SK-N-SH treated with all-trans-retinoic acid at 6 μM for 48 hours (cell line): ENCODE measurements at regions not wholly inside any gene's neighbourhood (a gene's known extent, or its start where the extent isn't known, plus 50 kb on each side); places are given as distances from the start of the nearest gene placed in this dataset.
"Not testable (repeated sequence)": the region's sequence is repeated elsewhere in the genome, so short reads cannot be mapped to it uniquely, and the experiment has no call there.

Source experiments
- ATAC-seq: fragments of 200-7000 bp; cut with Tn5 transposase; 3 replicates; pipeline ENCODE4 v1.9.1; 2020; ENCODE audit warnings: mild to moderate bottlenecking, moderate library complexity
- ARNTL ChIP-seq: fragments of 450-650 bp; formaldehyde crosslinking; IDR thresholded peaks from 2 replicates; pipeline ENCODE4 v1.5.0; 2020; ENCODE audit warnings: low read depth, mild to moderate bottlenecking, moderate library complexity, borderline replicate concordance
- BACH2 ChIP-seq: fragments of 250-450 bp; sonication (Bioruptor Pico); IDR thresholded peaks from 2 replicates; pipeline ENCODE4 v1.9.0; 2021; ENCODE audit warnings: mild to moderate bottlenecking, borderline replicate concordance
- CSDC2 ChIP-seq: fragments of 250-450 bp; sonication (Bioruptor Pico); IDR thresholded peaks from 2 replicates; pipeline ENCODE4 v1.5.0; 2020; ENCODE audit warnings: mild to moderate bottlenecking, moderate library complexity
- ESRRG ChIP-seq: fragments of 250-450 bp; sonication (Bioruptor Pico); IDR thresholded peaks from 2 replicates; pipeline ENCODE4 v1.6.1; 2021; ENCODE audit warnings: mild to moderate bottlenecking
- GLIS3 ChIP-seq: fragments of 250-450 bp; sonication (Bioruptor Pico); IDR thresholded peaks from 2 replicates; pipeline ENCODE4 v1.5.0; 2020; ENCODE audit warnings: mild to moderate bottlenecking, moderate library complexity
- ISL1 ChIP-seq: fragments of 250-450 bp; sonication (Bioruptor Pico); IDR thresholded peaks from 2 replicates; pipeline ENCODE4 v2.1.2; 2022; ENCODE audit warnings: mild to moderate bottlenecking, moderate library complexity
- OSR1 ChIP-seq: fragments of 250-450 bp; sonication (Bioruptor Pico); IDR thresholded peaks from 2 replicates; pipeline ENCODE4 v1.8.0; 2022; ENCODE audit warnings: moderate library complexity, mild to moderate bottlenecking, inconsistent platforms
- PPARA ChIP-seq: fragments of 250-450 bp; sonication (Bioruptor Pico); IDR thresholded peaks from 2 replicates; pipeline ENCODE4 v1.5.0; 2020; ENCODE audit warnings: mild to moderate bottlenecking, borderline replicate concordance
- RARB ChIP-seq: fragments of 250-450 bp; sonication (Bioruptor Pico); IDR thresholded peaks from 2 replicates; pipeline ENCODE4 v1.8.0; 2021; ENCODE audit warnings: mild to moderate bottlenecking, moderate library complexity
- SNAI2 ChIP-seq: fragments of 250-450 bp; sonication (Bioruptor Pico); IDR thresholded peaks from 2 replicates; pipeline ENCODE4 v1.5.0; 2020; ENCODE audit warnings: mild to moderate bottlenecking, moderate library complexity
- ZFP3 ChIP-seq: fragments of 250-450 bp; sonication (Bioruptor Pico); IDR thresholded peaks from 2 replicates; pipeline ENCODE4 v1.5.0; 2020; ENCODE audit warnings: mild to moderate bottlenecking, moderate library complexity
- ZFP30 ChIP-seq: fragments of 450-650 bp; formaldehyde crosslinking; IDR thresholded peaks from 2 replicates; pipeline ENCODE4 v1.5.0; 2022; ENCODE audit warnings: mild to moderate bottlenecking, moderate library complexity
- ZNF565 ChIP-seq: fragments of 450-650 bp; formaldehyde crosslinking; conservative IDR thresholded peaks from 2 replicates; pipeline ENCODE4 v1.5.0; 2020; ENCODE audit warnings: low read depth, mild to moderate bottlenecking, moderate library complexity
- ZNF70 ChIP-seq: fragments of 450-650 bp; formaldehyde crosslinking; IDR thresholded peaks from 2 replicates; pipeline ENCODE4 v1.5.0; 2020; ENCODE audit warnings: mild to moderate bottlenecking, moderate library complexity
- ZNF8 ChIP-seq: fragments of 450-650 bp; formaldehyde crosslinking; IDR thresholded peaks from 2 replicates; pipeline ENCODE4 v1.5.0; 2020; ENCODE audit warnings: mild to moderate bottlenecking, moderate library complexity
- TF ChIP-seq, protein P1 (sequence below): fragments of 250-450 bp; sonication (Bioruptor Pico); IDR thresholded peaks from 2 replicates; pipeline ENCODE4 v1.8.0; 2021; ENCODE audit warnings: low read depth, mild to moderate bottlenecking, moderate library complexity, borderline replicate concordance
- TF ChIP-seq, protein P2 (sequence below): fragments of 250-450 bp; sonication (Bioruptor Pico); IDR thresholded peaks from 2 replicates; pipeline ENCODE4 v1.5.0; 2020; ENCODE audit warnings: mild to moderate bottlenecking, moderate library complexity
- TF ChIP-seq, protein P3 (sequence below): fragments of 250-450 bp; sonication (Bioruptor Pico); IDR thresholded peaks from 2 replicates; pipeline ENCODE4 v1.5.1; 2021; ENCODE audit warnings: mild to moderate bottlenecking, moderate library complexity
- TF ChIP-seq, protein P4 (sequence below): fragments of 250-450 bp; sonication (Bioruptor Pico); IDR thresholded peaks from 2 replicates; pipeline ENCODE4 v1.5.1; 2020; ENCODE audit warnings: low read depth, mild to moderate bottlenecking, moderate library complexity

DNA sequence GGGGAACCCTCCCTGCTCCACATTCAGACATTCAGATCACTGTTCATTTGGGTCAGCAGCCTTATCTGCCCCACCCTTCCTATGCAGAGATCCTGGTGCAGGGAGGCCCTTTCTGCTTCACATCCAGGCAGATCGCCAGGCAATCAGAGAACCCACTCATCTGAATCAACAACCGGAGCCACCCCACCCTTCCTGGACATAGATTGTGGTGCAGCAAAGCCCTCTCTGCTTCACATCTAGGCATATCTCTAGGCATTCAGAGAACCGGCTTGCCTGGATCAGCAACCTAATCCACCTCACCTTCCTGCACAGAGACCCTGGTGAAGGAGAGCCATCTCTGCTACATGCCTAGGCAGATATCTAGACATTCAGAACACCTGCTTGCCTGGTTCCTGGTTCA, 184.5 kb upstream of the CNTNAP5 start:
- TF ChIP-seq PPARA (CRISPR knock-in tag) (no peak), CSDC2 (CRISPR knock-in tag) (no peak)
- ATAC-seq = no peak

DNA sequence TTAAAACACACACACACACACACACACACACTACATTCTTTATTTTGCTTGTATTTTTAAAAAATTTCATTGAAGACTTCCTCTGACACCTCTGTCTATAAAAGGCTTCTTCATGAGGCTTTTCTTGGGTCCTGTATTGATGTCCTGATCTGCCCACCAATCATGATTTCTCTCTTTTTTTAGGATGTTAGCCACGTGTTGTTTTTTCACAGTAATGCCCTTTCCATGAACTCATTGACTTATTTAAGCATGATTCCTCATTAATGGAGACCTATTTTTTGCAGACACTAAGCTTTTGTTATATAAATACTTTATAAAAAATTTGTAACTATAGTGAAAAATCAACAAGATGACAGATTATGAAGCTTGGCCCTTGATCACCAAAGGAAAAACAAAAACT, 173.8 kb upstream of the CNTNAP5 start:
- TF ChIP-seq ZFP3 (CRISPR knock-in tag) = no peak
- TF ChIP-seq ZNF8 (CRISPR knock-in tag) = no peak
- TF ChIP-seq ISL1 = no peak
- TF ChIP-seq OSR1 = no peak
- no peak for TF ChIP-seq RARB
- TF ChIP-seq, protein P1, sequence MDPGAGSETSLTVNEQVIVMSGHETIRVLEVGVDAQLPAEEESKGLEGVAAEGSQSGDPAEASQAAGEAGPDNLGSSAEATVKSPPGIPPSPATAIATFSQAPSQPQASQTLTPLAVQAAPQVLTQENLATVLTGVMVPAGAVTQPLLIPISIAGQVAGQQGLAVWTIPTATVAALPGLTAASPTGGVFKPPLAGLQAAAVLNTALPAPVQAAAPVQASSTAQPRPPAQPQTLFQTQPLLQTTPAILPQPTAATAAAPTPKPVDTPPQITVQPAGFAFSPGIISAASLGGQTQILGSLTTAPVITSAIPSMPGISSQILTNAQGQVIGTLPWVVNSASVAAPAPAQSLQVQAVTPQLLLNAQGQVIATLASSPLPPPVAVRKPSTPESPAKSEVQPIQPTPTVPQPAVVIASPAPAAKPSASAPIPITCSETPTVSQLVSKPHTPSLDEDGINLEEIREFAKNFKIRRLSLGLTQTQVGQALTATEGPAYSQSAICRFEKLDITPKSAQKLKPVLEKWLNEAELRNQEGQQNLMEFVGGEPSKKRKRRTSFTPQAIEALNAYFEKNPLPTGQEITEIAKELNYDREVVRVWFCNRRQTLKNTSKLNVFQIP (CRISPR knock-in tag) = no peak
- TF ChIP-seq ZNF70 = no peak
- TF ChIP-seq CSDC2 (CRISPR knock-in tag) = no peak
- TF ChIP-seq, protein P2, sequence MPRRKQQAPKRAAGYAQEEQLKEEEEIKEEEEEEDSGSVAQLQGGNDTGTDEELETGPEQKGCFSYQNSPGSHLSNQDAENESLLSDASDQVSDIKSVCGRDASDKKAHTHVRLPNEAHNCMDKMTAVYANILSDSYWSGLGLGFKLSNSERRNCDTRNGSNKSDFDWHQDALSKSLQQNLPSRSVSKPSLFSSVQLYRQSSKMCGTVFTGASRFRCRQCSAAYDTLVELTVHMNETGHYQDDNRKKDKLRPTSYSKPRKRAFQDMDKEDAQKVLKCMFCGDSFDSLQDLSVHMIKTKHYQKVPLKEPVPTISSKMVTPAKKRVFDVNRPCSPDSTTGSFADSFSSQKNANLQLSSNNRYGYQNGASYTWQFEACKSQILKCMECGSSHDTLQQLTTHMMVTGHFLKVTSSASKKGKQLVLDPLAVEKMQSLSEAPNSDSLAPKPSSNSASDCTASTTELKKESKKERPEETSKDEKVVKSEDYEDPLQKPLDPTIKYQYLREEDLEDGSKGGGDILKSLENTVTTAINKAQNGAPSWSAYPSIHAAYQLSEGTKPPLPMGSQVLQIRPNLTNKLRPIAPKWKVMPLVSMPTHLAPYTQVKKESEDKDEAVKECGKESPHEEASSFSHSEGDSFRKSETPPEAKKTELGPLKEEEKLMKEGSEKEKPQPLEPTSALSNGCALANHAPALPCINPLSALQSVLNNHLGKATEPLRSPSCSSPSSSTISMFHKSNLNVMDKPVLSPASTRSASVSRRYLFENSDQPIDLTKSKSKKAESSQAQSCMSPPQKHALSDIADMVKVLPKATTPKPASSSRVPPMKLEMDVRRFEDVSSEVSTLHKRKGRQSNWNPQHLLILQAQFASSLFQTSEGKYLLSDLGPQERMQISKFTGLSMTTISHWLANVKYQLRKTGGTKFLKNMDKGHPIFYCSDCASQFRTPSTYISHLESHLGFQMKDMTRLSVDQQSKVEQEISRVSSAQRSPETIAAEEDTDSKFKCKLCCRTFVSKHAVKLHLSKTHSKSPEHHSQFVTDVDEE (CRISPR knock-in tag) = no peak
- no peak for TF ChIP-seq ARNTL (CRISPR knock-in tag)
- TF ChIP-seq, protein P3, sequence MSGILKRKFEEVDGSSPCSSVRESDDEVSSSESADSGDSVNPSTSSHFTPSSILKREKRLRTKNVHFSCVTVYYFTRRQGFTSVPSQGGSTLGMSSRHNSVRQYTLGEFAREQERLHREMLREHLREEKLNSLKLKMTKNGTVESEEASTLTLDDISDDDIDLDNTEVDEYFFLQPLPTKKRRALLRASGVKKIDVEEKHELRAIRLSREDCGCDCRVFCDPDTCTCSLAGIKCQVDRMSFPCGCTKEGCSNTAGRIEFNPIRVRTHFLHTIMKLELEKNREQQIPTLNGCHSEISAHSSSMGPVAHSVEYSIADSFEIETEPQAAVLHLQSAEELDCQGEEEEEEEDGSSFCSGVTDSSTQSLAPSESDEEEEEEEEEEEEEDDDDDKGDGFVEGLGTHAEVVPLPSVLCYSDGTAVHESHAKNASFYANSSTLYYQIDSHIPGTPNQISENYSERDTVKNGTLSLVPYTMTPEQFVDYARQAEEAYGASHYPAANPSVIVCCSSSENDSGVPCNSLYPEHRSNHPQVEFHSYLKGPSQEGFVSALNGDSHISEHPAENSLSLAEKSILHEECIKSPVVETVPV (CRISPR knock-in tag) = no peak
- no peak for TF ChIP-seq GLIS3 (CRISPR knock-in tag)
- no peak for TF ChIP-seq BACH2
- ATAC-seq = no peak

DNA sequence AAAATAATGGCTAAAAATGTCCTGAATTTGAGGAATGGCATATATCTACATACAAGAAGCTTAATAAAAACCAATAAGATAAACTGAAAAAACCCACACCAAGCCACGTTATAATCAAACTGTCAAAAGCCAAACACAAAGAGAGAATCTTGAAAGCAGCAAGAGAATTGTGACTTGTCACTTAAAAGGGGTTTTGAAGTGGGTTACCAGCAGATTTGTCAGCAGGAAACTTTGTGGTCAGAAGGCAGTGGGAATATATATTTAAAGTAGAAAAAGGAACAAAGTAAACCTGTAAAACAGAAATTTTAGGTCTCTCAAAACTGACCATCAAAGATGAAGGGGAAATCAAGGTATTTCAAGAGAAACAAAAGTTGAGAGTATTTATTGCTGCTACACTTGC, 171.9 kb upstream of the CNTNAP5 start:
- ATAC-seq = no peak

DNA sequence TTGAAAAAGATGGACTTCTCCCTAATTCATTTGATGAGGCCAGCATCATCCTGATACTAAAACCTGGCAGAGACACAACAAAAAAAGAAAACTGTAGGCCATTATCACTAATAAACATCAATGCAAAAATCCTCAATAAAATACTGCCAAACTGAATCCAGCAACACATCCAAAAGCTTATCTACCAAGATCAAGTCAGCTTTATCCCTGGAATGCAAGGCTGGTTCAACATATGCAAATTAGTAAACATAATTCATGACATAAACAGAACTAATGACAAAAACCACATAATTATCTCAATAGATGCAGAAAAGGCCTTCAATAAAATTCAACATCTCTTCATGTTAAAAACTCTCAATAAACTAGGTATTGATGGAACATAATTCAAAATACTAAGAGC, 166.1 kb upstream of the CNTNAP5 start:
- ATAC-seq = not testable (repeated sequence)

More for the DNA sequence above, 171.9 kb upstream of the CNTNAP5 start:
- no peak for TF ChIP-seq SNAI2 (CRISPR knock-in tag)
- TF ChIP-seq PPARA (CRISPR knock-in tag) = no peak
- TF ChIP-seq ESRRG (CRISPR knock-in tag) = no peak
- no peak for TF ChIP-seq ZFP30 (CRISPR knock-in tag)

DNA sequence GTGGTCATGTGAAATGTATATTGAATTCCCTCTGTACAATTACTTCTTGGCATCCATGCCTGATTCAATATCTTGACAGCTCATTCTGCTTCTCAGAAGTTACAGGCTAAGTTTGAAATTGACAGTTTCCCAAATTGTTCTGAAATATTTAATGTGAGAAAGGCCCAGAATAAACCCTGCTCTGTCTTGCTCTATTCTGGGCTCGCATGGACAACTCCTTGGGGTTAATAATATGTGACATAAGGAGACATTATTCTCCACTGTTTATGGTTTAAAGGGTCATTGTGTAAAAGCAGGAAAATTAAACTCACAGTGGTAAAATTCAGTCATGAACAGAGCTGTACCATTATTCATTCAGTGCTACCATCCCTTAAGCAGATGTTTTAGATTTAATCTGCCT, 160.7 kb upstream of the CNTNAP5 start:
- no peak for TF ChIP-seq ZFP30 (CRISPR knock-in tag)
- no peak for TF ChIP-seq RARB
- TF ChIP-seq CSDC2 (CRISPR knock-in tag) = no peak
- TF ChIP-seq, protein P4, sequence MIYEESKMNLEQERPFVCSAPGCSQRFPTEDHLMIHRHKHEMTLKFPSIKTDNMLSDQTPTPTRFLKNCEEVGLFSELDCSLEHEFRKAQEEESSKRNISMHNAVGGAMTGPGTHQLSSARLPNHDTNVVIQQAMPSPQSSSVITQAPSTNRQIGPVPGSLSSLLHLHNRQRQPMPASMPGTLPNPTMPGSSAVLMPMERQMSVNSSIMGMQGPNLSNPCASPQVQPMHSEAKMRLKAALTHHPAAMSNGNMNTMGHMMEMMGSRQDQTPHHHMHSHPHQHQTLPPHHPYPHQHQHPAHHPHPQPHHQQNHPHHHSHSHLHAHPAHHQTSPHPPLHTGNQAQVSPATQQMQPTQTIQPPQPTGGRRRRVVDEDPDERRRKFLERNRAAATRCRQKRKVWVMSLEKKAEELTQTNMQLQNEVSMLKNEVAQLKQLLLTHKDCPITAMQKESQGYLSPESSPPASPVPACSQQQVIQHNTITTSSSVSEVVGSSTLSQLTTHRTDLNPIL (CRISPR knock-in tag) = no peak
- no peak for TF ChIP-seq PPARA (CRISPR knock-in tag)
- TF ChIP-seq ZNF8 (CRISPR knock-in tag) = no peak
- no peak for TF ChIP-seq ZNF70
- ATAC-seq = no peak

DNA sequence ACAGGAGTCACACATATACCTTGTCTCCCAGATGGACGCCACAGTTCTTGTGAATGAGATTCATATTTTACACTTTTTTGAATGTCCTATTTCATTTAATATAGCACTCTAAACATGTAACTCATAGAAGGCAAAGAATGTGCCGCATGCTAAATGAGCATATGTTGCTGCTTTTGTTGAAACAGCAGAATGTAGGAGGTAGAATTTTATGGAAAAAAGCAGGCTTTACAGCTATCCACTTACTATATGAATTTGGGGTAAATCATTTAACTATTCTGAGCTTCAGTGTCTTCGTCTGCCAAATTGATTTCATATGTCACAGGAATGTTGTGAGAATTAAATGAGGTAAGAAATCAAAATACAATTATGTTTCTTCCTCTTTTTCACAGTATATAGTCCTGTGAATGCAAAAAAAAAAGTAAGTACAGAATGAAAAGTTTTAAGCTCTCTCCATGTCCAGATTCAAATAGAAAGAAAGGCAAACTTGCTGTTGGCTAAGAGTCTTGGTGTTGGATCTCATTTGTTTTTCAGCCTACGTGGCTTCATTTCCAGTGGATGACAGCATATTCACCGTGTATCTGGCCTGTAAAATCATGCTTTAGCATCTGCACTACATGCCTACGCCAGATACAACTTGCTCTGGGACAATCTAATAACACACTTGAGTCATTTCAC, 154.7 kb upstream of the CNTNAP5 start:
- no peak for ATAC-seq
- no peak for TF ChIP-seq PPARA (CRISPR knock-in tag)
- TF ChIP-seq, protein P4 (CRISPR knock-in tag) = no peak
- TF ChIP-seq ZNF70 = no peak
- no peak for TF ChIP-seq ZNF565 (CRISPR knock-in tag)
- TF ChIP-seq, protein P2 (CRISPR knock-in tag) = no peak
- TF ChIP-seq, protein P3 (CRISPR knock-in tag) = no peak
- no peak for TF ChIP-seq RARB
- no peak for TF ChIP-seq ZNF8 (CRISPR knock-in tag)
- no peak for TF ChIP-seq CSDC2 (CRISPR knock-in tag)
